ENCODE measurements at regions not wholly inside any gene's neighbourhood (a gene's known extent, or its start where the extent isn't known, plus 50 kb on each side); places are given as distances from the start of the nearest gene placed in this dataset.

DNA sequence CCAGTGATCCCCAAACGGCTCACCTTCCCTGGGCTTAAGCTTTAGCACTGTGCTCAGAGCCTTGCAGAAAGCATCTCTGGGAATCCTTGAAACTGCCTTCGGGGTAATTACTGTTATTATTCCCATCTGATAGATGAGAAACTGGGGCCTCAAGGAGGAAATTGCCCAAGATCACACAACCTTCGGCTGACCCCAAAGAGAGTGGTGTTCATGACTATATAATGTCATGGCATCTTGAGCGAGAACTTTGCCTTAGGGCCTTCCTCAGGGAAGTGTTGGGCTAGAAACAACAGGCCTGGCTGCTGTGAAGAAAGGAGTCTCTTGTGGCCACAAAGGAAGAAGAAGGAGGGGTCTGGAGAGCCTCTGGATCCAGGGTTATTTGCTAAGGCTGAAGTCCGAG lies 388.7 kb upstream of the CFAP20DC start:
- TF ChIP-seq, protein P1, sequence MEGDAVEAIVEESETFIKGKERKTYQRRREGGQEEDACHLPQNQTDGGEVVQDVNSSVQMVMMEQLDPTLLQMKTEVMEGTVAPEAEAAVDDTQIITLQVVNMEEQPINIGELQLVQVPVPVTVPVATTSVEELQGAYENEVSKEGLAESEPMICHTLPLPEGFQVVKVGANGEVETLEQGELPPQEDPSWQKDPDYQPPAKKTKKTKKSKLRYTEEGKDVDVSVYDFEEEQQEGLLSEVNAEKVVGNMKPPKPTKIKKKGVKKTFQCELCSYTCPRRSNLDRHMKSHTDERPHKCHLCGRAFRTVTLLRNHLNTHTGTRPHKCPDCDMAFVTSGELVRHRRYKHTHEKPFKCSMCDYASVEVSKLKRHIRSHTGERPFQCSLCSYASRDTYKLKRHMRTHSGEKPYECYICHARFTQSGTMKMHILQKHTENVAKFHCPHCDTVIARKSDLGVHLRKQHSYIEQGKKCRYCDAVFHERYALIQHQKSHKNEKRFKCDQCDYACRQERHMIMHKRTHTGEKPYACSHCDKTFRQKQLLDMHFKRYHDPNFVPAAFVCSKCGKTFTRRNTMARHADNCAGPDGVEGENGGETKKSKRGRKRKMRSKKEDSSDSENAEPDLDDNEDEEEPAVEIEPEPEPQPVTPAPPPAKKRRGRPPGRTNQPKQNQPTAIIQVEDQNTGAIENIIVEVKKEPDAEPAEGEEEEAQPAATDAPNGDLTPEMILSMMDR (IDR thresholded peaks at IDR 0.05): no peak
- TF ChIP-seq POLR2A (IDR thresholded peaks at IDR 0.05) (no peak), EP300 (IDR thresholded peaks at IDR 0.05) (no peak)
